Heart left ventricle (tissue), 16 donors: ENCODE measurements at regions not wholly inside any gene's neighbourhood (a gene's known extent, or its start where the extent isn't known, plus 50 kb on each side); places are given as distances from the start of the nearest gene placed in this dataset.

Experiments used
- ATAC-seq, 4 donors: fragments of 200-7000 bp; cut with Tn5 transposase; one replicate each; pipeline ENCODE4 v1.9.1; 2020 to 2022; ENCODE audit warnings: moderate library complexity in 4 of 4, mild to moderate bottlenecking in 3 of 4, moderate number of reproducible peaks in 1 of 4
- DNase-seq, 5 donors: peaks; one replicate each; pipeline ENCODE4 v3.0.0-alpha.2; 2020
- H3K27ac ChIP-seq, 12 donors: fragments of 200-600 bp; sonication (generic) in 4 of 12; one replicate each; pipeline versions ENCODE4 v1.5.0 to v1.8.0; 2016 to 2022; ENCODE audit warnings: mild to moderate bottlenecking in 2 of 12
- H3K27me3 ChIP-seq, 9 donors: fragments of 200-600 bp; sonication (generic) in 2 of 9; one replicate each; pipeline versions ENCODE4 v1.5.1 to v1.8.0; 2016 to 2022; ENCODE audit warnings: mild to moderate bottlenecking in 3 of 9
- H3K36me3 ChIP-seq, 9 donors: fragments of 200-600 bp; sonication (generic) in 2 of 9; one replicate each; pipeline versions ENCODE4 v1.5.0 to v1.8.0; 2018 to 2022; ENCODE audit warnings: mild to moderate bottlenecking in 2 of 9
- H3K4me1 ChIP-seq, 12 donors: fragments of 200-600 bp; sonication (generic) in 4 of 12; one replicate each; pipeline versions ENCODE4 v1.5.0 to v1.8.0; 2016 to 2022; ENCODE audit warnings: mild to moderate bottlenecking in 3 of 12
- H3K4me3 ChIP-seq, 12 donors: fragments of 200-600 bp; sonication (generic) in 4 of 12; one replicate each; pipeline versions ENCODE4 v1.5.0 to v1.8.0; 2017 to 2022; ENCODE audit warnings: mild to moderate bottlenecking in 9 of 12, moderate library complexity in 4 of 12
- H3K9me3 ChIP-seq, 12 donors: fragments of 200-600 bp; sonication (generic) in 4 of 12; one replicate each; pipeline versions ENCODE4 v1.5.0 to v1.8.0; 2016 to 2022; ENCODE audit warnings: mild to moderate bottlenecking in 1 of 12
- POLR2A ChIP-seq, 2 donors: fragments of 450-650 bp; IDR thresholded peaks; one replicate each; pipeline ENCODE4 v1.6.1; 2017; ENCODE audit warnings: antibody characterized with exemption in 2 of 2, mild to moderate bottlenecking in 2 of 2, moderate library complexity in 2 of 2
- WGBS, 4 donors: extraction: QIAGEN DNeasy Blood & Tissue Kit in 2 of 4; methylation state at CpG; one replicate each; pipeline versions ENCODE4 v1.1.5 to v1.1.7; 2013 to 2018; 5-methylcytosine and 5-hydroxymethylcytosine counted together
- intact Hi-C, 10 donors: fragments of 100-400 bp; cut with DNase I; formaldehyde crosslinking; loops; one replicate each; pipeline versions ENCODE4 v1.11.1 to v1.14.2; 2022
- TF ChIP-seq, protein P1 (sequence below), 12 donors: fragments of 200-600 bp; sonication (generic) in 4 of 12; IDR thresholded peaks; one replicate each; pipeline versions ENCODE4 v1.5.0 to v1.8.0; 2018 to 2022; ENCODE audit warnings: antibody characterized with exemption in 12 of 12, mild to moderate bottlenecking in 5 of 12
- donor health status: ischemic (EF 13 %, LVEDD 7.1; RV severe dilation, severe dysfunction).
- donor health status: healthy with polysubstance abuse.
- donor health status: DM: no; HTN: yes; CAD: no.
- donor health status: DM: no; HTN: no; CAD: no.
- donor health status: ischemic (EF 25% LVEDD 6.9; RV normal size, moderate dysfunction).
- donor health status: ischemic (EF 25% LVEDD 5.7; RV mildly dilated, moderate dysfunction).
- donor health status: healthy.
- donor health status: DM: yes; HTN: yes; CAD: no.
- donor health status: ischemic (EF 35%, LVEDD 5.7; RV mildly dilated, moderate dysfunction).
- donor health status: nonischemic (EF 11% LVEDD 7.7; RV severe dilation, severe dysfunction).
- donor health status: DM: yes; HTN: yes; CAD: no.
- donor health status: PGD.
- donor health status: ischemic (EF 29% LVEDD 5.4; RV normal size, mild dysfunction).
- donor health status: nonischemic (EF 23%, LVEDD 6.1; RV moderate dilation, normal function).

DNA sequence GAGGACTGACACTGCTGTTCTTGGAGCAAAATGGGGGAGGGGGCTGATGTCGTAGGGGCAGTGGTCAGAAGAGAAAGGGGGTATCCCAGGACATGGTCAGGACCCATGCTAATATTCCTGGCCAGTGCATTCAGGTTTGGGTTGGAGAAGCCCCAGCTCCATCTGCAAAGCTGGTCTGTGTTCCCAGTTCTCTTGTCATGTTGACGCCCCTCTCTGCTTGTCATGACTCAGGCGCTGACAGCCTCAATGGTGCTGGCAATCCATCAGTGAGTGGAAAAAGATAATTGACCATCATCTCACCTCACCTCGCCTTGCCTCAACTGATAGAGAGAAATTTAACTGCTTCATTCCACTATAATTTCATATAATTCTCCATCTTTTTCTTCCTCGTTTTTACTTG is 283.1 kb upstream of the CADM1 start:
- H3K27ac ChIP-seq = no peak overlapping the region
- H3K27me3 ChIP-seq = no peaks in the 10 kb centered on the region
- H3K4me3 ChIP-seq = no peak overlapping the region
- WGBS, 4 donors = 55 to 73% (median 66%) methylated on average over 5 of the region's 5 CpGs
- no peaks in the 10 kb centered on the region for H3K36me3 ChIP-seq
- peaks cover 0 to 19% (median 11%) of the 10 kb centered on the region in 12 donors for H3K4me1 ChIP-seq
- intact Hi-C loops = no loop called here
- TF ChIP-seq, protein P1, sequence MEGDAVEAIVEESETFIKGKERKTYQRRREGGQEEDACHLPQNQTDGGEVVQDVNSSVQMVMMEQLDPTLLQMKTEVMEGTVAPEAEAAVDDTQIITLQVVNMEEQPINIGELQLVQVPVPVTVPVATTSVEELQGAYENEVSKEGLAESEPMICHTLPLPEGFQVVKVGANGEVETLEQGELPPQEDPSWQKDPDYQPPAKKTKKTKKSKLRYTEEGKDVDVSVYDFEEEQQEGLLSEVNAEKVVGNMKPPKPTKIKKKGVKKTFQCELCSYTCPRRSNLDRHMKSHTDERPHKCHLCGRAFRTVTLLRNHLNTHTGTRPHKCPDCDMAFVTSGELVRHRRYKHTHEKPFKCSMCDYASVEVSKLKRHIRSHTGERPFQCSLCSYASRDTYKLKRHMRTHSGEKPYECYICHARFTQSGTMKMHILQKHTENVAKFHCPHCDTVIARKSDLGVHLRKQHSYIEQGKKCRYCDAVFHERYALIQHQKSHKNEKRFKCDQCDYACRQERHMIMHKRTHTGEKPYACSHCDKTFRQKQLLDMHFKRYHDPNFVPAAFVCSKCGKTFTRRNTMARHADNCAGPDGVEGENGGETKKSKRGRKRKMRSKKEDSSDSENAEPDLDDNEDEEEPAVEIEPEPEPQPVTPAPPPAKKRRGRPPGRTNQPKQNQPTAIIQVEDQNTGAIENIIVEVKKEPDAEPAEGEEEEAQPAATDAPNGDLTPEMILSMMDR (IDR thresholded peaks at IDR 0.05) = no peak
- TF ChIP-seq POLR2A (IDR thresholded peaks at IDR 0.05) = no peak
- ATAC-seq (peak in 1 of 4 donors; percentile 34), DNase-seq (no peak)
- H3K9me3 ChIP-seq = peaks cover 0 to 8% (median 0%) of the 10 kb centered on the region in 12 donors

DNA sequence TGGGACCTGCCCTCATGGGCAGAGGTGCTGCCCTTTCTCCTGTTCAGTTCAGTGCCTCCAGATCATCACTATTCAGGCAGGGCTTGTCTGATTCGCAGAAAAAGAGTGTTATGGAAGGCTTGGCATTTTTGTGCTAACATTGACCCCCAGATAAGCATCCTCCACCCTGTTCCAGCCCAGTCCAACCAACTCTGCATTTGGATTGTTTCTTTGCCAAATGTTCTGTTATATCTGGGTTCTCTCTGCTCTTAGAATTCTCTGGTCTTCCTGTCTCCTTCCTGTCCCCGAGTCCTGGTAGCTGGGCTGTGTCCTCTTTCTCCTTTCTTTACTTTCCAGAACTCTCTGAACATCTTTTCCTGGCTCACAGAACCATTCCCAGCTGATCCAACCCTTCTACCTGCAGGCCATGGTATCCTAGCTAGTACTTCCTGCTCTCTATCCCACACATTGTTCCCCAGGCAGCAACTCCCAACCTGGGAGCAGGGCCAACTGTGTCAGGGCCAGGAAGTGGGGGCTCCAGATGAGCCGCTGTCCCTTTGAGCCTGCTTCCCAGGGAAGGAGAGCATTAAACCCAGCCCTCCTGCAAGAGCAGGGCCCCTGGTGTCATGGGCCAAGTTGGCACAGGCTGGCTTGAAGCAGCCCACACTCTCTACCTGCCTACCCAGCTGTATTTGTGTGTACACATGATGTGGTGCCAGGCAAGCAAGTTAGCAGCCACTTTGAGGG is 280.7 kb upstream of the CADM1 start:
- ATAC-seq = peak; percentile 68 to 88 (median 82)
- H3K27ac ChIP-seq = peak overlapping the region in 2 of 12 donors; percentile 32 to 35
- peak; percentile 55 to 69 (median 61) for DNase-seq

DNA sequence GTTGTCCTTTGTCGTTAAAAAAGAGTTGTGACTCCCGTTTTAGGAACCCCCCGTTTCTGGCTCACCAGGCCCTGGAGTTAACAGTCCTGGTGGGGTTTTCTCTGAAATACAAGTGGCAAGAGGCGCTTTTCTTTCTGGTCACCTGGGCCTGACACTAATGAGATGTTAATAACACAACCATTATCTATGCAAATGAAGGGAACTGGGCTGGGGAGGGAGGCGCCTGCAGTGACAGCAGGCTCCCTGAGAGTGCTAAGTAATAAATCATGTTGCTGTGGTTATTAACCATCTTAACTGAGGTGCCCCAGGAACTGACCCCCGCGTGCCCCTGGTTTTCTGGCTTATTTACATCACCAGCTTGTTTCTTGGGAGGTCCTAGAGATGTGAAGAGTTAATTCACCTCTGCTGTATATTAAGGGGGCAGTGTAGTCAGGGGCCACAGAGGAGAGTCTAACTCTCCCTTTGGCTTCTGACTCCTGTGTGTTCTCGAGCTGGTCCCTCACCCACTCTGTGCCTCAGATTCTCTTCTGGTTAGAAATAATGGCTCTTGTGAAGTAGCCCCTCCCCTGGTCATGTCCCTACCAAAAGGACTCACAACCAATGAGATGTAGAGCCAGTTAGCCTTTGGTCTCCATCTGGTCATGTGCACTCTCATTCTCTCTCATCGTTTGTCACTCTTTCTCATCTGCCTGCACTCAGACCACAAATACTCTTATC is 276.6 kb upstream of the CADM1 start:
- no peak for DNase-seq
- intact Hi-C loops = no loop called here
- Histone ChIP-seq H3K4me1 (peaks cover 0 to 27% (median 11%) of the 10 kb centered on the region in 12 donors), H3K27ac (no peak overlapping the region), H3K27me3 (no peaks in the 10 kb centered on the region), H3K4me3 (no peak overlapping the region), H3K36me3 (no peaks in the 10 kb centered on the region), H3K9me3 (peaks cover 0 to 9% (median 0%) of the 10 kb centered on the region in 12 donors)
- no peak for ATAC-seq
- WGBS, 4 donors = 84 to 87% (median 86%) methylated on average over 9 of the region's 9 CpGs
- TF ChIP-seq, protein P1 (IDR thresholded peaks at IDR 0.05) = no peak
- TF ChIP-seq POLR2A (IDR thresholded peaks at IDR 0.05) = no peak

More for the DNA sequence above, 280.7 kb upstream of the CADM1 start:
- Histone ChIP-seq H3K36me3 (no peaks in the 10 kb centered on the region), H3K9me3 (peaks cover 0 to 14% (median 0%) of the 10 kb centered on the region in 12 donors), H3K27me3 (no peaks in the 10 kb centered on the region), H3K4me1 (peaks cover 0 to 19% (median 11%) of the 10 kb centered on the region in 12 donors), H3K4me3 (no peak overlapping the region)
- intact Hi-C loops = no loop called here
- 23 to 39% (median 29%) methylated on average over 3 of the region's 3 CpGs for WGBS, 4 donors
- no peak for TF ChIP-seq POLR2A (IDR thresholded peaks at IDR 0.05)
- TF ChIP-seq, protein P1 (IDR thresholded peaks at IDR 0.05) = no peak
